Brain microvascular endothelial cell (primary cell): ENCODE measurements at regions not wholly inside any gene's neighbourhood (a gene's known extent, or its start where the extent isn't known, plus 50 kb on each side); places are given as distances from the start of the nearest gene placed in this dataset.

Experiments
- DNase-seq: peaks from one replicate; pipeline ENCODE4 v3.0.0-alpha.2; 2020
- H3K27ac ChIP-seq: fragments of 250-450 bp; sonication (Bioruptor Pico); 2 replicates; pipeline ENCODE4 v1.5.1; 2020; ENCODE audit warnings: mild to moderate bottlenecking, moderate library complexity
- H3K27me3 ChIP-seq: fragments of 250-450 bp; sonication (Bioruptor Pico); replicated peaks from 2 replicates; pipeline ENCODE4 v1.5.1; 2020; ENCODE audit warnings: mild to moderate bottlenecking
- H3K36me3 ChIP-seq: fragments of 250-450 bp; sonication (Bioruptor Pico); replicated peaks from 2 replicates; pipeline ENCODE4 v1.5.1; 2020; ENCODE audit warnings: mild to moderate bottlenecking
- H3K4me3 ChIP-seq: 2 replicates; pipeline ENCODE4 v1.5.1; 2011; ENCODE audit warnings: low read depth, mild to moderate bottlenecking, control low read depth, low read length, moderate library complexity
- CTCF ChIP-seq: IDR thresholded peaks from 2 replicates; pipeline ENCODE4 v1.5.1; 2011; ENCODE audit warnings: low read depth, mild to moderate bottlenecking, moderate library complexity, low read length, control low read depth, inconsistent platforms; ENCODE audit errors: missing control alignments
- in situ Hi-C: cut with HindIII; loops from 2 replicates; pipeline ENCODE4 v1.10.0; 2017; ENCODE audit warnings: low sequenced_read_pairs, low pct_ligation_motif_present

GRCh38 chr2:184463102-184463865 is 135.0 kb upstream of the ZNF804A start:
- Histone ChIP-seq H3K27me3 (no peaks in the 10 kb centered on the region), H3K4me3 (no peak overlapping the region), H3K36me3 (no peaks in the 10 kb centered on the region), H3K27ac (no peak overlapping the region)
- no peak for TF ChIP-seq CTCF
- no peak for DNase-seq
- in situ Hi-C loops = no loop called here

GRCh38 chr2:184463866-184464248 is 134.5 kb upstream of the ZNF804A start:
- in situ Hi-C loops = no loop called here
- Histone ChIP-seq H3K27ac (no peak overlapping the region), H3K4me3 (no peak overlapping the region), H3K36me3 (no peaks in the 10 kb centered on the region), H3K27me3 (no peaks in the 10 kb centered on the region)
- no peak for TF ChIP-seq CTCF
- DNase-seq = no peak

GRCh38 chr2:184468826-184469225 is 129.5 kb upstream of the ZNF804A start:
- in situ Hi-C loops = no loop called here
- TF ChIP-seq CTCF = no peak
- Histone ChIP-seq H3K36me3 (no peaks in the 10 kb centered on the region), H3K27ac (no peak overlapping the region), H3K27me3 (no peaks in the 10 kb centered on the region), H3K4me3 (no peak overlapping the region)
- no peak for DNase-seq

- Histone ChIP-seq H3K27ac (no peak overlapping the region), H3K27me3 (no peaks in the 10 kb centered on the region), H3K36me3 (no peaks in the 10 kb centered on the region), H3K4me3 (no peak overlapping the region)
- in situ Hi-C loops = no loop called here
- no peak for DNase-seq
- TF ChIP-seq CTCF = no peak
Observed at GRCh38 chr2:184472481-184472880, 125.8 kb upstream of the ZNF804A start.

GRCh38 chr2:184481865-184482264 is 116.5 kb upstream of the ZNF804A start:
- no peak for DNase-seq
- in situ Hi-C loops = no loop called here
- H3K27me3 ChIP-seq = no peaks in the 10 kb centered on the region
- H3K27ac ChIP-seq = no peak overlapping the region
- TF ChIP-seq CTCF = no peak
- H3K36me3 ChIP-seq = no peaks in the 10 kb centered on the region
- no peak overlapping the region for H3K4me3 ChIP-seq

- Histone ChIP-seq H3K27me3 (no peaks in the 10 kb centered on the region), H3K27ac (no peak overlapping the region), H3K36me3 (no peaks in the 10 kb centered on the region), H3K4me3 (no peak overlapping the region)
- no peak for TF ChIP-seq CTCF
- in situ Hi-C loops = no loop called here
- no peak for DNase-seq
Observed at GRCh38 chr2:184498936-184499335, 99.4 kb upstream of the ZNF804A start.
